HFFc6 (cell line): ENCODE measurements at regions not wholly inside any gene's neighbourhood (a gene's known extent, or its start where the extent isn't known, plus 50 kb on each side); places are given as distances from the start of the nearest gene placed in this dataset.

Experiments
- DNase-seq: peaks from one replicate; pipeline ENCODE4 v3.0.0-alpha.2; 2018
- H3K27ac Mint-ChIP-seq: 2 replicates; pipeline ENCODE4 v1.8.0; 2020; ENCODE audit warnings: mild to moderate bottlenecking, mixed read lengths
- H3K27me3 Mint-ChIP-seq: 2 replicates; pipeline ENCODE4 v1.8.0; 2021; ENCODE audit warnings: mild to moderate bottlenecking, moderate library complexity, mixed read lengths; ENCODE audit not compliant: insufficient read depth
- H3K36me3 Mint-ChIP-seq: 2 replicates; pipeline ENCODE4 v1.8.0; 2021; ENCODE audit warnings: low read depth, mixed read lengths
- H3K4me1 Mint-ChIP-seq: 2 replicates; pipeline ENCODE4 v1.8.0; 2020; ENCODE audit warnings: low read depth, mixed read lengths
- H3K4me3 Mint-ChIP-seq: 2 replicates; pipeline ENCODE4 v1.8.0; 2020; ENCODE audit warnings: mild to moderate bottlenecking, moderate library complexity, mixed read lengths
- H3K9me3 Mint-ChIP-seq: 2 replicates; pipeline ENCODE4 v1.8.0; 2020; ENCODE audit warnings: mild to moderate bottlenecking, mixed read lengths
- CTCF ChIP-seq: fragments of 200-600 bp; sonication (generic); IDR thresholded peaks from 2 replicates; pipeline ENCODE4 v1.5.0; 2021; ENCODE audit warnings: antibody characterized with exemption, mild to moderate bottlenecking

GRCh38 chr20:40738976-40739375 lies 49.9 kb upstream of the MAFB start:
- H3K27ac Mint-ChIP-seq: no peak overlapping the region
- H3K9me3 Mint-ChIP-seq: no peaks in the 10 kb centered on the region
- H3K4me1 Mint-ChIP-seq: no peaks in the 10 kb centered on the region
- no peak for DNase-seq
- H3K4me3 Mint-ChIP-seq: no peak overlapping the region
- TF ChIP-seq CTCF: no peak
- H3K36me3 Mint-ChIP-seq: no peaks in the 10 kb centered on the region
- H3K27me3 Mint-ChIP-seq: peaks cover 5% of the 10 kb centered on the region; the same call in 1 of the 2 replicates

GRCh38 chr20:40739841-40740240 lies 50.8 kb upstream of the MAFB start:
- no peak for DNase-seq
- Mint-ChIP-seq H3K4me1 (no peaks in the 10 kb centered on the region), H3K36me3 (no peaks in the 10 kb centered on the region), H3K27ac (no peak overlapping the region), H3K4me3 (no peak overlapping the region), H3K9me3 (no peaks in the 10 kb centered on the region), H3K27me3 (peaks cover 5% of the 10 kb centered on the region; the same call in 1 of the 2 replicates)
- TF ChIP-seq CTCF: no peak

- peak; percentile 23 for DNase-seq
- Mint-ChIP-seq H3K9me3 (no peaks in the 10 kb centered on the region), H3K27ac (no peak overlapping the region), H3K4me3 (no peak overlapping the region), H3K4me1 (no peaks in the 10 kb centered on the region), H3K36me3 (no peaks in the 10 kb centered on the region), H3K27me3 (peaks cover 10% of the 10 kb centered on the region)
- peak; percentile 80 for TF ChIP-seq CTCF
These were observed 52.6 kb upstream of the MAFB start for GRCh38 chr20:40741507-40742106.

GRCh38 chr20:40743141-40743775 lies 54.2 kb upstream of the MAFB start:
- H3K36me3 Mint-ChIP-seq: no peaks in the 10 kb centered on the region
- TF ChIP-seq CTCF: no peak
- H3K9me3 Mint-ChIP-seq: no peaks in the 10 kb centered on the region
- no peaks in the 10 kb centered on the region for H3K4me1 Mint-ChIP-seq
- no peak overlapping the region for H3K27ac Mint-ChIP-seq
- DNase-seq: no peak
- H3K4me3 Mint-ChIP-seq: no peak overlapping the region
- H3K27me3 Mint-ChIP-seq: peaks cover 11% of the 10 kb centered on the region

- H3K9me3 Mint-ChIP-seq: no peaks in the 10 kb centered on the region
- no peak overlapping the region for H3K27ac Mint-ChIP-seq
- no peak for DNase-seq
- H3K4me1 Mint-ChIP-seq: no peaks in the 10 kb centered on the region
- H3K27me3 Mint-ChIP-seq: peaks cover 11% of the 10 kb centered on the region
- no peak overlapping the region for H3K4me3 Mint-ChIP-seq
- no peak for TF ChIP-seq CTCF
- no peaks in the 10 kb centered on the region for H3K36me3 Mint-ChIP-seq
These were observed 55.2 kb upstream of the MAFB start for GRCh38 chr20:40744072-40744817.
